ENCODE measurements at regions not wholly inside any gene's neighbourhood (a gene's known extent, or its start where the extent isn't known, plus 50 kb on each side); places are given as distances from the start of the nearest gene placed in this dataset.

GRCh38 chr11:81424822-81425221 is 1308.8 kb downstream of the FAM181B start:
- TF ChIP-seq EZH2phosphoT487 (IDR thresholded peaks at IDR 0.05; ENCODE audit: borderline replicate concordance, low read length) (no peak), CTCF (IDR thresholded peaks at IDR 0.05; ENCODE audit: low read depth, low read length, poor library complexity, severe bottlenecking) (no peak)
- Histone ChIP-seq H3K9me2 (replicated peaks; ENCODE audit: control insufficient read depth, low read length) (no peaks in the 10 kb centered on the region; the same call in 1 of the 2 replicates), H3K4me1 (ENCODE audit: control insufficient read depth, low read length) (no peaks in the 10 kb centered on the region), H3F3A (ENCODE audit: control insufficient read depth, insufficient read depth) (no peaks in the 10 kb centered on the region), H3K4me3 (ENCODE audit: low read length) (no peak overlapping the region), H3K4me2 (ENCODE audit: low read length) (no peak overlapping the region), H3K27me3 (ENCODE audit: control insufficient read depth, low read length) (no peaks in the 10 kb centered on the region), H3K9me3 (ENCODE audit: control insufficient read depth, insufficient read depth, low read length) (no peaks in the 10 kb centered on the region), H3K79me2 (ENCODE audit: control insufficient read depth, low read length) (no peaks in the 10 kb centered on the region), H4K20me1 (ENCODE audit: control insufficient read depth, insufficient read depth, low read depth, low read length) (no peaks in the 10 kb centered on the region), H3K36me3 (ENCODE audit: control insufficient read depth, low read length) (no peaks in the 10 kb centered on the region), H3K27ac (ENCODE audit: low read depth, low read length) (no peak overlapping the region)

- H3K27ac ChIP-seq (ENCODE audit: low read depth, low read length) = no peak overlapping the region
- no peaks in the 10 kb centered on the region for H3K79me2 ChIP-seq (ENCODE audit: control insufficient read depth, low read length)
- H3K36me3 ChIP-seq (ENCODE audit: control insufficient read depth, low read length) = no peaks in the 10 kb centered on the region
- no peak overlapping the region for H3K4me3 ChIP-seq (ENCODE audit: low read length)
- no peaks in the 10 kb centered on the region for H3K27me3 ChIP-seq (ENCODE audit: control insufficient read depth, low read length)
- H3K4me1 ChIP-seq (ENCODE audit: control insufficient read depth, low read length) = no peaks in the 10 kb centered on the region
- TF ChIP-seq EZH2phosphoT487 (IDR thresholded peaks at IDR 0.05; ENCODE audit: borderline replicate concordance, low read length) (no peak), CTCF (IDR thresholded peaks at IDR 0.05; ENCODE audit: low read depth, low read length, poor library complexity, severe bottlenecking) (no peak)
- H3K9me2 ChIP-seq (replicated peaks; ENCODE audit: control insufficient read depth, low read length) = no peaks in the 10 kb centered on the region; the same call in 1 of the 2 replicates
- H3K4me2 ChIP-seq (ENCODE audit: low read length) = no peak overlapping the region
- H4K20me1 ChIP-seq (ENCODE audit: control insufficient read depth, insufficient read depth, low read depth, low read length) = no peaks in the 10 kb centered on the region
- no peaks in the 10 kb centered on the region for H3F3A ChIP-seq (ENCODE audit: control insufficient read depth, insufficient read depth)
- H3K9me3 ChIP-seq (ENCODE audit: control insufficient read depth, insufficient read depth, low read length) = no peaks in the 10 kb centered on the region
These were observed 1311.3 kb downstream of the FAM181B start for GRCh38 chr11:81422402-81422801.

- H3K79me2 ChIP-seq (ENCODE audit: control insufficient read depth, low read length) = no peaks in the 10 kb centered on the region
- H3K4me2 ChIP-seq (ENCODE audit: low read length) = no peak overlapping the region
- TF ChIP-seq EZH2phosphoT487 (IDR thresholded peaks at IDR 0.05; ENCODE audit: borderline replicate concordance, low read length) (no peak), CTCF (IDR thresholded peaks at IDR 0.05; ENCODE audit: low read depth, low read length, poor library complexity, severe bottlenecking) (no peak)
- H3K9me2 ChIP-seq (replicated peaks; ENCODE audit: control insufficient read depth, low read length) = no peaks in the 10 kb centered on the region
- H3F3A ChIP-seq (ENCODE audit: control insufficient read depth, insufficient read depth) = no peaks in the 10 kb centered on the region
- H3K27ac ChIP-seq (ENCODE audit: low read depth, low read length) = no peak overlapping the region
- H3K9me3 ChIP-seq (ENCODE audit: control insufficient read depth, insufficient read depth, low read length) = no peaks in the 10 kb centered on the region
- no peaks in the 10 kb centered on the region for H4K20me1 ChIP-seq (ENCODE audit: control insufficient read depth, insufficient read depth, low read depth, low read length)
- no peaks in the 10 kb centered on the region for H3K4me1 ChIP-seq (ENCODE audit: control insufficient read depth, low read length)
- no peak overlapping the region for H3K4me3 ChIP-seq (ENCODE audit: low read length)
- H3K36me3 ChIP-seq (ENCODE audit: control insufficient read depth, low read length) = no peaks in the 10 kb centered on the region
- no peaks in the 10 kb centered on the region for H3K27me3 ChIP-seq (ENCODE audit: control insufficient read depth, low read length)
These were observed 1312.3 kb downstream of the FAM181B start for GRCh38 chr11:81421251-81421860.
